Body of pancreas (tissue), 4 donors: ENCODE measurements at regions not wholly inside any gene's neighbourhood (a gene's known extent, or its start where the extent isn't known, plus 50 kb on each side); places are given as distances from the start of the nearest gene placed in this dataset.

Experiments used
- ATAC-seq: fragments of 150-250 bp; one replicate; pipeline ENCODE4 v1.9.1; 2016
- DNase-seq, 4 donors: peaks; one replicate each; pipeline ENCODE4 v3.0.0-alpha.2; 2019
- H3K27ac ChIP-seq, 4 donors: fragments of 200-600 bp; sonication (generic); 1 replicate in 3 of 4; 2 replicates in 1 of 4; pipeline versions ENCODE4 v1.5.1 to v1.6.1; 2016 to 2019; ENCODE audit warnings: mild to moderate bottlenecking in 1 of 4, mixed read lengths in 1 of 4, moderate library complexity in 1 of 4
- H3K27me3 ChIP-seq, 2 donors: fragments of 200-600 bp; sonication (generic); one replicate each; pipeline ENCODE4 v1.6.0; 2016; ENCODE audit warnings: mild to moderate bottlenecking in 1 of 2
- H3K36me3 ChIP-seq, 2 donors: fragments of 200-600 bp; sonication (generic); replicated peaks in 1 of 2; 2 replicates each; pipeline ENCODE4 v1.5.1; 2016; ENCODE audit warnings: low read depth in 2 of 2; ENCODE audit not compliant: insufficient read depth in 1 of 2
- H3K4me1 ChIP-seq: fragments of 200-600 bp; sonication (generic); one replicate; pipeline ENCODE4 v1.6.0; 2016
- H3K4me3 ChIP-seq, 2 donors: fragments of 200-600 bp; sonication (generic); 1 replicate in 1 of 2; 2 replicates in 1 of 2; pipeline ENCODE4 v1.5.1; 2016 to 2019
- H3K9me3 ChIP-seq, 3 donors: fragments of 200-600 bp; sonication (generic); 1 replicate in 2 of 3; 2 replicates in 1 of 3; pipeline ENCODE4 v1.5.1; 2016
- POLR2A ChIP-seq, 3 donors: fragments of 450-650 bp; IDR thresholded peaks; one replicate each; pipeline ENCODE4 v1.6.1; 2016; ENCODE audit warnings: antibody characterized with exemption in 3 of 3, mild to moderate bottlenecking in 2 of 3
- WGBS, 2 donors: methylation state at CpG; one replicate each; pipeline ENCODE4 v1.1.5; 2017; 5-methylcytosine and 5-hydroxymethylcytosine counted together
- intact Hi-C: fragments of 100-400 bp; cut with DNase I; formaldehyde crosslinking; loops from one replicate; pipeline ENCODE4 v1.15.1; 2023
- TF ChIP-seq, protein P1 (sequence below), 7 experiments: fragments of 450-650 bp in 4 of 7; fragments of 200-600 bp in 3 of 7; sonication (generic) in 3 of 7; IDR thresholded peaks; one replicate each; pipeline ENCODE4 v1.5.1; 2016 to 2019; ENCODE audit warnings: antibody characterized with exemption in 7 of 7

DNA sequence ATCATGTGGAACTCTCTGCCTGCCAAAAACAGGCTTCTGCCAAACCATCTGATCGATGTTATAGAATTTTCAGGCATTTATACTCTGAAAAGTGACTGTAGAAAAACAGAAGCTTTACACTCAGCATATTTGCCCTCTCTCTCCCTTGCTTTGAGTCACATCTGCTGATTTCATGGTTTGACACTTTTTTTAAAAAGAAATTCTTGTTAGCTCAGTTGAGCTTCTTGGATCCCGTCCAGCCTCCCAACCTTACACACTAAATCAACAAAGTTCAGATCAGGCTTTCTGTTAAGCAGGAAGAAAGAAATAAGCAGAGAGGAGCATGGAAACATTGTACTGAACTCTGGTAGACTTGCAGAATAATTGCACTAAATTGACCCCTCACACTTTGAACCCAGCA is 193.6 kb upstream of the SEL1L start:
- Histone ChIP-seq H3K9me3 (no peaks in the 10 kb centered on the region), H3K27ac (no peak overlapping the region), H3K4me3 (no peak overlapping the region), H3K27me3 (no peaks in the 10 kb centered on the region), H3K36me3 (no peaks in the 10 kb centered on the region), H3K4me1 (peaks cover 10% of the 10 kb centered on the region)
- intact Hi-C loops: no loop called here
- 3 to 4% methylated on average over 2 of the region's 2 CpGs for WGBS, 2 donors
- DNase-seq (peak; percentile 62 to 68 (median 66)), ATAC-seq (peak; percentile 75)
- TF ChIP-seq, protein P1, sequence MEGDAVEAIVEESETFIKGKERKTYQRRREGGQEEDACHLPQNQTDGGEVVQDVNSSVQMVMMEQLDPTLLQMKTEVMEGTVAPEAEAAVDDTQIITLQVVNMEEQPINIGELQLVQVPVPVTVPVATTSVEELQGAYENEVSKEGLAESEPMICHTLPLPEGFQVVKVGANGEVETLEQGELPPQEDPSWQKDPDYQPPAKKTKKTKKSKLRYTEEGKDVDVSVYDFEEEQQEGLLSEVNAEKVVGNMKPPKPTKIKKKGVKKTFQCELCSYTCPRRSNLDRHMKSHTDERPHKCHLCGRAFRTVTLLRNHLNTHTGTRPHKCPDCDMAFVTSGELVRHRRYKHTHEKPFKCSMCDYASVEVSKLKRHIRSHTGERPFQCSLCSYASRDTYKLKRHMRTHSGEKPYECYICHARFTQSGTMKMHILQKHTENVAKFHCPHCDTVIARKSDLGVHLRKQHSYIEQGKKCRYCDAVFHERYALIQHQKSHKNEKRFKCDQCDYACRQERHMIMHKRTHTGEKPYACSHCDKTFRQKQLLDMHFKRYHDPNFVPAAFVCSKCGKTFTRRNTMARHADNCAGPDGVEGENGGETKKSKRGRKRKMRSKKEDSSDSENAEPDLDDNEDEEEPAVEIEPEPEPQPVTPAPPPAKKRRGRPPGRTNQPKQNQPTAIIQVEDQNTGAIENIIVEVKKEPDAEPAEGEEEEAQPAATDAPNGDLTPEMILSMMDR (IDR thresholded peaks at IDR 0.05): no peak
- TF ChIP-seq POLR2A (IDR thresholded peaks at IDR 0.05): no peak

DNA sequence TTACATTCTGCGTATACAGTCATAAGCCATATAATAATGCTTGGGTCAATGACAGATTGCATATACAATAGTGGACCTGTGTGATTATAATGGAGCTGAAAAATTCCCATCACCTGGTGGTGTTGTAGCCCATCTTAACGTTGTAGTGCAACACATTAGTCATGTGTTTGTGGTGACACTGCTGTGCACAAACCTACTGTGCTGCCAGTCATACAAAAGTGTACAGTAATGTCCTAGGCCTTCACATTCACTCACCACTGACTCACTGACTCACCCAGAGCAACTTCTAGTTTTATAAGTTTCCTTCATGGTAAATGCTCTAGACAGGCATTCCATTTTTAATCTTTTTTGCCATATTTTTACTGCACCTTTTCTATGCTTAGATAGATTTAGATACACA is 194.8 kb upstream of the SEL1L start:
- Histone ChIP-seq H3K4me3 (no peak overlapping the region), H3K36me3 (no peaks in the 10 kb centered on the region), H3K27ac (no peak overlapping the region), H3K9me3 (no peaks in the 10 kb centered on the region), H3K4me1 (peaks cover 10% of the 10 kb centered on the region), H3K27me3 (no peaks in the 10 kb centered on the region)
- DNase-seq (no peak), ATAC-seq (no peak)
- WGBS, 2 donors: 56 to 73% methylated on average over 2 of the region's 2 CpGs
- intact Hi-C loops: no loop called here
- no peak for TF ChIP-seq POLR2A (IDR thresholded peaks at IDR 0.05)
- TF ChIP-seq, protein P1 (IDR thresholded peaks at IDR 0.05): no peak

DNA sequence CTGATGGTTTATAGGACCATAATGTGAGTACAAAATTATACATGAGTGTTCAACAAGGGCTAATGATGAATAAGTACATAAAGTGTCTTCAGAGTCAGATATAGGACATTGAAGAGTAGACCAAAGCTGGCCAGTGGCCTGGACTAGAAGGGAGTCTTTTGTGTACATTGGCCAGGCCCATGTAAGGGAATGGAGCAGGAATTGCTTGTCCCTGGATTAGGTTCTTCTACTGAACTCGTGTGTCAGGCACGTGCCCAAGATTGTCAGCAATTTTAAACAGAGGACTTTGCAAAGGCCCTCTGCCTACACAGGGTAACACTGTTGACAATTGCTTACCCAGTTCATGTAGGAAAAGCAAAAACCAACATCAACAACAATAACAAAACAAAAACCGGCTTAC is 196.0 kb upstream of the SEL1L start:
- intact Hi-C loops: no loop called here
- ATAC-seq: no peak
- WGBS, 2 donors: 75 to 76% methylated on average over 3 of the region's 3 CpGs

DNA sequence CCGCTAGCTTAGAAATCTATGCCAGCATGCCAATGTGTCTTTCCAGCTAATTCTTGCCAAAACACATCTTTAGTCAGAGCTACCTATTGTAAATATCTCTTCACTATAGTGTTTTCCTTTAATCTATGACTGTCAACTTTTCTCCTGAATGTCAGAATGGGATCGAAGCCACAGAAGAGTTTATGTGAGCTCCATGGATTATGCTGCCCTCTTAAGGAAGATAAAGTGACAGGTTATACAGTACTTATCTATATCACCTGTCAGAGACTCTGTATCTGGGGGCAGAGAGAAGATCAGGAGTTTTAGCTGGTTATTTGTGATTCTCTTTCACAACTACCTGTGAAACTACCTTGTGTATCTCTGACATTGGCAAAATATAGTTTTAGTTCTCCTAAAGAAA is 204.3 kb upstream of the SEL1L start:
- intact Hi-C loops: no loop called here

More for the DNA sequence above, 196.0 kb upstream of the SEL1L start:
- no peaks in the 10 kb centered on the region for H3K9me3 ChIP-seq
- no peak overlapping the region for H3K27ac ChIP-seq
- H3K4me1 ChIP-seq: peaks cover 10% of the 10 kb centered on the region
- TF ChIP-seq POLR2A (IDR thresholded peaks at IDR 0.05): no peak
- TF ChIP-seq, protein P1 (IDR thresholded peaks at IDR 0.05): no peak
- H3K27me3 ChIP-seq: no peaks in the 10 kb centered on the region
- H3K4me3 ChIP-seq: no peak overlapping the region
- H3K36me3 ChIP-seq: no peaks in the 10 kb centered on the region
- no peak for DNase-seq

DNA sequence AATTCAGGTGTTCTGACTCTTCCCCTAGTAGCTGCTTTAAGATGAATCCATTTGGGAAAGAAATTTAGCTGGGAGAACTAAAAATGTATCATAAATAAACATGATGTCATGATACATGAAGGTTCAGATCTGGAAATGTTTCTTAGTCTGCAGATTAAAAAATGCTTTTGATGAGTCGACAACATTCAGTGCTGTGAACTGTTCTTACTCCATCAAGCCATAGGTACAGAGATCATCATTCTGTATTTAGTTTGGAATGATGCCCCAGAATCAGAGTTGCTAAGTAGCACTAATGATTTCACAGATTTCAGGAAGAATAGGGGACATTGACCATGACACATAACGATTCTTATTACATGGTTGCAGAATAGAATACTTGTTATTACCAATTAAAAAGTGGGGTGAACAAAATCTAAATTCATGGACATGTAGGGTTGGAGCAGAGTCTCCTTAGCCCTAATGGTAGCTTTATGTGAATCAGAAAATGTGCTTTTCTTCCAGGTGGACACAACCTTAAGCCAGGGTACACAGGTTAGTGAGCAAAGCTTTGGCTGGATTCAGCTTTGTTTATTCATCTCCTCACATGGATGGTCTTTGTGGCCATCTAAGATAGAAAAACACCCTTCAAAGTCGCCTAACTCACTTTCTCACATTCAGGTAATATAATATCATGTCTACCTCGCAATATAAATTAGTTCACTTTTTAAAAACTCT is 205.4 kb upstream of the SEL1L start:
- no peak for TF ChIP-seq POLR2A (IDR thresholded peaks at IDR 0.05)
- TF ChIP-seq, protein P1 (IDR thresholded peaks at IDR 0.05): no peak
- intact Hi-C loops: no loop called here
- no peaks in the 10 kb centered on the region for H3K4me1 ChIP-seq
- no peak overlapping the region for H3K27ac ChIP-seq
- DNase-seq (no peak), ATAC-seq (no peak)
- no peak overlapping the region for H3K4me3 ChIP-seq
- no peaks in the 10 kb centered on the region for H3K36me3 ChIP-seq
- H3K9me3 ChIP-seq: no peaks in the 10 kb centered on the region
- WGBS, 2 donors: 72 to 81% methylated on average over 4 of the region's 4 CpGs
- H3K27me3 ChIP-seq: no peaks in the 10 kb centered on the region

More for the DNA sequence above, 204.3 kb upstream of the SEL1L start:
- no peaks in the 10 kb centered on the region for H3K27me3 ChIP-seq
- no peak overlapping the region for H3K4me3 ChIP-seq
- no peaks in the 10 kb centered on the region for H3K36me3 ChIP-seq
- TF ChIP-seq POLR2A (IDR thresholded peaks at IDR 0.05): no peak
- 57 to 76% methylated on average over 2 of the region's 2 CpGs for WGBS, 2 donors
- DNase-seq (no peak), ATAC-seq (no peak)
- H3K4me1 ChIP-seq: no peaks in the 10 kb centered on the region
- no peaks in the 10 kb centered on the region for H3K9me3 ChIP-seq
- no peak overlapping the region for H3K27ac ChIP-seq
